SK-N-SH treated with all-trans-retinoic acid at 6 μM for 48 hours (cell line): ENCODE measurements at regions not wholly inside any gene's neighbourhood (a gene's known extent, or its start where the extent isn't known, plus 50 kb on each side); places are given as distances from the start of the nearest gene placed in this dataset.

Source experiments
- CSDC2 ChIP-seq: fragments of 250-450 bp; sonication (Bioruptor Pico); IDR thresholded peaks from 2 replicates; pipeline ENCODE4 v1.5.0; 2020; ENCODE audit warnings: mild to moderate bottlenecking, moderate library complexity
- ZC3H10 ChIP-seq: fragments of 250-450 bp; sonication (Bioruptor Pico); IDR thresholded peaks from 2 replicates; pipeline ENCODE4 v1.5.1; 2021; ENCODE audit warnings: mild to moderate bottlenecking, moderate library complexity
- ZFP30 ChIP-seq: fragments of 450-650 bp; formaldehyde crosslinking; IDR thresholded peaks from 2 replicates; pipeline ENCODE4 v1.5.0; 2022; ENCODE audit warnings: mild to moderate bottlenecking, moderate library complexity
- ZNF565 ChIP-seq: fragments of 450-650 bp; formaldehyde crosslinking; conservative IDR thresholded peaks from 2 replicates; pipeline ENCODE4 v1.5.0; 2020; ENCODE audit warnings: low read depth, mild to moderate bottlenecking, moderate library complexity
- TF ChIP-seq, protein P1 (sequence below): fragments of 250-450 bp; sonication (Bioruptor Pico); IDR thresholded peaks from 2 replicates; pipeline ENCODE4 v1.5.1; 2020; ENCODE audit warnings: low read depth, mild to moderate bottlenecking, moderate library complexity
- TF ChIP-seq, protein P2 (sequence below): fragments of 250-450 bp; sonication (Bioruptor Pico); IDR thresholded peaks from 2 replicates; pipeline ENCODE4 v1.8.0; 2020; ENCODE audit warnings: mild to moderate bottlenecking, moderate library complexity, borderline replicate concordance

DNA sequence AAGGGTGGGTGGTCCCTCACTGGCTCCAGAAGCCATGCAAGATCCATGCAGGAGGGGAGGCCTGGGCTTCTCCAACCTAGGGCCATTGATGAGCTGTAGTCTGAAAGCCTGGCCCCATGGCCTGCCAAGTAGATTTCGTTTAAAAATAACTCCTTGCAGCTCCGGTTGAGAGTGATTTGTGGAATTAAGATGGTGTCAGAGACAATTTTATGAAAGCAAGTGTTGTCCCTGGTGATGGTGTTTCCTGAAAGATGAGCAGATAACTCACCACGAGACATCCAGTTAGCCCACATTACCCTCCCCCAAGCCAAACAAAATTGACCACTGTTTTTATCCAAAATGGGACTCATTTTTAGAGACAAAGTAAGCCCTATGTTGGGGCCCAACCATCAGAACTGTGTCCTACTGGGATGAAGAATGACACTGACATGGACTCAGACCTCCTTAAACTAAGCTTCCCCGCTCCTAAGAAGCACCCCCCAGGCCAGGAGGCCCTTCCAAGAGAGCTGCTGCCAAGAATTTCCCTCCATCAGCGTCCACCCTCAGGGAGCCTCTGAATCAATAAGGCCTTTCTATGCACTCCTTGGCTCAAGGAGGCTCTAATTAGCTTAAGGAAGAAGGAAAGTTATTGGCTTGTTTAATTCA lies 174.2 kb upstream of the NCAM1 start:
- TF ChIP-seq ZC3H10 (no peak), ZFP30 (CRISPR knock-in tag) (no peak), CSDC2 (CRISPR knock-in tag) (no peak), ZNF565 (no peak)
- TF ChIP-seq, protein P1, sequence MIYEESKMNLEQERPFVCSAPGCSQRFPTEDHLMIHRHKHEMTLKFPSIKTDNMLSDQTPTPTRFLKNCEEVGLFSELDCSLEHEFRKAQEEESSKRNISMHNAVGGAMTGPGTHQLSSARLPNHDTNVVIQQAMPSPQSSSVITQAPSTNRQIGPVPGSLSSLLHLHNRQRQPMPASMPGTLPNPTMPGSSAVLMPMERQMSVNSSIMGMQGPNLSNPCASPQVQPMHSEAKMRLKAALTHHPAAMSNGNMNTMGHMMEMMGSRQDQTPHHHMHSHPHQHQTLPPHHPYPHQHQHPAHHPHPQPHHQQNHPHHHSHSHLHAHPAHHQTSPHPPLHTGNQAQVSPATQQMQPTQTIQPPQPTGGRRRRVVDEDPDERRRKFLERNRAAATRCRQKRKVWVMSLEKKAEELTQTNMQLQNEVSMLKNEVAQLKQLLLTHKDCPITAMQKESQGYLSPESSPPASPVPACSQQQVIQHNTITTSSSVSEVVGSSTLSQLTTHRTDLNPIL, result no peak
- TF ChIP-seq, protein P2, sequence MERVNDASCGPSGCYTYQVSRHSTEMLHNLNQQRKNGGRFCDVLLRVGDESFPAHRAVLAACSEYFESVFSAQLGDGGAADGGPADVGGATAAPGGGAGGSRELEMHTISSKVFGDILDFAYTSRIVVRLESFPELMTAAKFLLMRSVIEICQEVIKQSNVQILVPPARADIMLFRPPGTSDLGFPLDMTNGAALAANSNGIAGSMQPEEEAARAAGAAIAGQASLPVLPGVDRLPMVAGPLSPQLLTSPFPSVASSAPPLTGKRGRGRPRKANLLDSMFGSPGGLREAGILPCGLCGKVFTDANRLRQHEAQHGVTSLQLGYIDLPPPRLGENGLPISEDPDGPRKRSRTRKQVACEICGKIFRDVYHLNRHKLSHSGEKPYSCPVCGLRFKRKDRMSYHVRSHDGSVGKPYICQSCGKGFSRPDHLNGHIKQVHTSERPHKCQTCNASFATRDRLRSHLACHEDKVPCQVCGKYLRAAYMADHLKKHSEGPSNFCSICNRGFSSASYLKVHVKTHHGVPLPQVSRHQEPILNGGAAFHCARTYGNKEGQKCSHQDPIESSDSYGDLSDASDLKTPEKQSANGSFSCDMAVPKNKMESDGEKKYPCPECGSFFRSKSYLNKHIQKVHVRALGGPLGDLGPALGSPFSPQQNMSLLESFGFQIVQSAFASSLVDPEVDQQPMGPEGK (CRISPR knock-in tag), result no peak
